ENCODE measurements at regions not wholly inside any gene's neighbourhood (a gene's known extent, or its start where the extent isn't known, plus 50 kb on each side); places are given as distances from the start of the nearest gene placed in this dataset.

GRCh38 chr16:13660807-13661206 is 259.1 kb upstream of the ERCC4 start:
- H3K9me3 Mint-ChIP-seq, result peaks cover 0 to 5% (median 1%) of the 10 kb centered on the region in 7 donors
- no peak for ATAC-seq (ENCODE audit: low read depth in 2 of 2)
- no peak overlapping the region for H3K27ac Mint-ChIP-seq
- DNase-seq, result no peak
- H3K27me3 Mint-ChIP-seq, result peaks cover 0 to 3% (median 0%) of the 10 kb centered on the region in 3 donors
- H3K4me3 Mint-ChIP-seq, result no peak overlapping the region
- no peaks in the 10 kb centered on the region for H3K36me3 Mint-ChIP-seq
- H3K4me1 Mint-ChIP-seq, result no peaks in the 10 kb centered on the region

- Mint-ChIP-seq H3K36me3 (no peaks in the 10 kb centered on the region), H3K9me3 (peaks cover 3 to 26% (median 7%) of the 10 kb centered on the region in 7 donors), H3K27ac (no peak overlapping the region), H3K4me3 (no peak overlapping the region), H3K4me1 (no peaks in the 10 kb centered on the region), H3K27me3 (peaks cover 0 to 9% (median 8%) of the 10 kb centered on the region in 3 donors)
- ATAC-seq (ENCODE audit: low read depth in 2 of 2) (no peak), DNase-seq (no peak)
Measured at GRCh38 chr16:13665876-13666275, 254.1 kb upstream of the ERCC4 start.

GRCh38 chr16:13672196-13672595 is 247.8 kb upstream of the ERCC4 start:
- H3K9me3 Mint-ChIP-seq, result peaks cover 2 to 35% (median 8%) of the 10 kb centered on the region in 7 donors
- no peaks in the 10 kb centered on the region for H3K36me3 Mint-ChIP-seq
- DNase-seq (no peak), ATAC-seq (ENCODE audit: low read depth in 2 of 2) (no peak)
- H3K27me3 Mint-ChIP-seq, result peaks cover 5 to 9% (median 7%) of the 10 kb centered on the region in 3 donors
- no peak overlapping the region for H3K4me3 Mint-ChIP-seq
- H3K4me1 Mint-ChIP-seq, result no peaks in the 10 kb centered on the region
- no peak overlapping the region for H3K27ac Mint-ChIP-seq

- H3K27me3 Mint-ChIP-seq, result peaks cover 0 to 7% (median 0%) of the 10 kb centered on the region in 3 donors
- no peak overlapping the region for H3K27ac Mint-ChIP-seq
- no peak overlapping the region for H3K4me3 Mint-ChIP-seq
- peaks cover 0 to 13% (median 3%) of the 10 kb centered on the region in 7 donors for H3K9me3 Mint-ChIP-seq
- no peak for DNase-seq
- no peak for ATAC-seq (ENCODE audit: low read depth in 2 of 2)
- H3K36me3 Mint-ChIP-seq, result no peaks in the 10 kb centered on the region
- no peaks in the 10 kb centered on the region for H3K4me1 Mint-ChIP-seq
Measured at GRCh38 chr16:13680021-13680889, 239.7 kb upstream of the ERCC4 start.

GRCh38 chr16:13684819-13685563 is 235.0 kb upstream of the ERCC4 start:
- no peaks in the 10 kb centered on the region for H3K36me3 Mint-ChIP-seq
- peaks cover 0 to 6% (median 0%) of the 10 kb centered on the region in 3 donors for H3K27me3 Mint-ChIP-seq
- peaks cover 0 to 3% (median 0%) of the 10 kb centered on the region in 7 donors for H3K9me3 Mint-ChIP-seq
- ATAC-seq (ENCODE audit: low read depth in 2 of 2) (no peak), DNase-seq (no peak)
- no peaks in the 10 kb centered on the region for H3K4me1 Mint-ChIP-seq
- H3K27ac Mint-ChIP-seq, result no peak overlapping the region
- H3K4me3 Mint-ChIP-seq, result no peak overlapping the region

GRCh38 chr16:13696017-13696416 is 223.9 kb upstream of the ERCC4 start:
- H3K4me3 Mint-ChIP-seq, result no peak overlapping the region
- DNase-seq (no peak), ATAC-seq (ENCODE audit: low read depth in 2 of 2) (no peak)
- no peaks in the 10 kb centered on the region for H3K27me3 Mint-ChIP-seq
- H3K27ac Mint-ChIP-seq, result no peak overlapping the region
- H3K36me3 Mint-ChIP-seq, result peaks cover 6 to 19% of the 10 kb centered on the region in 2 donors
- H3K9me3 Mint-ChIP-seq, result peaks cover 22 to 76% (median 38%) of the 10 kb centered on the region in 7 donors
- no peaks in the 10 kb centered on the region for H3K4me1 Mint-ChIP-seq

- DNase-seq (no peak), ATAC-seq (ENCODE audit: low read depth in 2 of 2) (no peak)
- H3K27ac Mint-ChIP-seq, result no peak overlapping the region
- H3K4me1 Mint-ChIP-seq, result no peaks in the 10 kb centered on the region
- peaks cover 22 to 74% (median 34%) of the 10 kb centered on the region in 7 donors for H3K9me3 Mint-ChIP-seq
- peaks cover 10 to 19% of the 10 kb centered on the region in 2 donors for H3K36me3 Mint-ChIP-seq
- H3K27me3 Mint-ChIP-seq, result peaks cover 0 to under 1% (median 0%) of the 10 kb centered on the region in 3 donors
- H3K4me3 Mint-ChIP-seq, result no peak overlapping the region
Measured at GRCh38 chr16:13697013-13697412, 222.9 kb upstream of the ERCC4 start.

- no peak for ATAC-seq (ENCODE audit: low read depth in 2 of 2)
- no peak overlapping the region for H3K27ac Mint-ChIP-seq
- H3K36me3 Mint-ChIP-seq, result peaks cover 10 to 17% of the 10 kb centered on the region in 2 donors
- H3K27me3 Mint-ChIP-seq, result peaks cover 0 to 3% (median 0%) of the 10 kb centered on the region in 3 donors
- no peak overlapping the region for H3K4me3 Mint-ChIP-seq
- DNase-seq, result no peak
- peaks cover 20 to 73% (median 29%) of the 10 kb centered on the region in 7 donors for H3K9me3 Mint-ChIP-seq
- no peaks in the 10 kb centered on the region for H3K4me1 Mint-ChIP-seq
Measured at GRCh38 chr16:13697568-13697967, 222.4 kb upstream of the ERCC4 start.

GRCh38 chr16:13702614-13703013 is 217.3 kb upstream of the ERCC4 start:
- DNase-seq (no peak), ATAC-seq (ENCODE audit: low read depth in 2 of 2) (no peak)
- no peaks in the 10 kb centered on the region for H3K4me1 Mint-ChIP-seq
- no peak overlapping the region for H3K27ac Mint-ChIP-seq
- peaks cover 9 to 57% (median 19%) of the 10 kb centered on the region in 7 donors for H3K9me3 Mint-ChIP-seq
- H3K36me3 Mint-ChIP-seq, result peaks cover 0 to 11% of the 10 kb centered on the region in 2 donors
- no peak overlapping the region for H3K4me3 Mint-ChIP-seq
- peaks cover 0 to 3% (median 0%) of the 10 kb centered on the region in 3 donors for H3K27me3 Mint-ChIP-seq

- H3K36me3 Mint-ChIP-seq, result peaks cover 0 to 6% of the 10 kb centered on the region in 2 donors
- DNase-seq, result no peak
- H3K4me3 Mint-ChIP-seq, result no peak overlapping the region
- H3K27me3 Mint-ChIP-seq, result peaks cover 0 to 9% (median 7%) of the 10 kb centered on the region in 3 donors
- H3K4me1 Mint-ChIP-seq, result no peaks in the 10 kb centered on the region
- H3K9me3 Mint-ChIP-seq, result peaks cover 11 to 28% (median 16%) of the 10 kb centered on the region in 7 donors
- ATAC-seq (ENCODE audit: low read depth in 2 of 2), result no peak
- H3K27ac Mint-ChIP-seq, result no peak overlapping the region
Measured at GRCh38 chr16:13708347-13709120, 211.4 kb upstream of the ERCC4 start.

GRCh38 chr16:13718748-13719147 is 201.2 kb upstream of the ERCC4 start:
- no peaks in the 10 kb centered on the region for H3K4me1 Mint-ChIP-seq
- no peaks in the 10 kb centered on the region for H3K36me3 Mint-ChIP-seq
- peaks cover 0 to 8% (median 2%) of the 10 kb centered on the region in 7 donors for H3K9me3 Mint-ChIP-seq
- no peak for ATAC-seq (ENCODE audit: low read depth in 2 of 2)
- H3K27ac Mint-ChIP-seq, result no peak overlapping the region
- H3K27me3 Mint-ChIP-seq, result peaks cover 0 to 4% (median under 1%) of the 10 kb centered on the region in 3 donors
- H3K4me3 Mint-ChIP-seq, result no peak overlapping the region
- DNase-seq, result no peak

GRCh38 chr16:13727943-13728342 is 192.0 kb upstream of the ERCC4 start:
- no peak for DNase-seq

GRCh38 chr16:13733561-13733960 is 186.4 kb upstream of the ERCC4 start:
- DNase-seq (no peak), ATAC-seq (ENCODE audit: low read depth in 2 of 2) (no peak)
- Mint-ChIP-seq H3K36me3 (no peaks in the 10 kb centered on the region), H3K27me3 (peaks cover 0 to 10% (median 5%) of the 10 kb centered on the region in 3 donors), H3K4me1 (no peaks in the 10 kb centered on the region), H3K9me3 (peaks cover 0 to 14% (median 7%) of the 10 kb centered on the region in 7 donors), H3K27ac (no peak overlapping the region), H3K4me3 (no peak overlapping the region)

More at GRCh38 chr16:13727943-13728342, 192.0 kb upstream of the ERCC4 start:
- no peak for ATAC-seq (ENCODE audit: low read depth in 2 of 2)
- H3K27me3 Mint-ChIP-seq, result peaks cover 0 to 10% (median 5%) of the 10 kb centered on the region in 3 donors
- H3K36me3 Mint-ChIP-seq, result peaks cover 0 to 8% of the 10 kb centered on the region in 2 donors
- H3K4me3 Mint-ChIP-seq, result no peak overlapping the region
- no peaks in the 10 kb centered on the region for H3K4me1 Mint-ChIP-seq
- no peak overlapping the region for H3K27ac Mint-ChIP-seq
- peaks cover 5 to 34% (median 15%) of the 10 kb centered on the region in 7 donors for H3K9me3 Mint-ChIP-seq
